SK-N-SH treated with all-trans-retinoic acid at 6 μM for 48 hours (cell line): ENCODE measurements at regions not wholly inside any gene's neighbourhood (a gene's known extent, or its start where the extent isn't known, plus 50 kb on each side); places are given as distances from the start of the nearest gene placed in this dataset.

Experiments used
- ESRRG ChIP-seq: fragments of 250-450 bp; sonication (Bioruptor Pico); IDR thresholded peaks from 2 replicates; pipeline ENCODE4 v1.6.1; 2021; ENCODE audit warnings: mild to moderate bottlenecking
- ISL1 ChIP-seq: fragments of 250-450 bp; sonication (Bioruptor Pico); IDR thresholded peaks from 2 replicates; pipeline ENCODE4 v2.1.2; 2022; ENCODE audit warnings: mild to moderate bottlenecking, moderate library complexity
- OSR1 ChIP-seq: fragments of 250-450 bp; sonication (Bioruptor Pico); IDR thresholded peaks from 2 replicates; pipeline ENCODE4 v1.8.0; 2022; ENCODE audit warnings: moderate library complexity, mild to moderate bottlenecking, inconsistent platforms
- PATZ1 ChIP-seq: fragments of 250-450 bp; sonication (Bioruptor Pico); IDR thresholded peaks from 2 replicates; pipeline ENCODE4 v1.8.0; 2020; ENCODE audit warnings: mild to moderate bottlenecking, moderate library complexity, borderline replicate concordance
- RARB ChIP-seq: fragments of 250-450 bp; sonication (Bioruptor Pico); IDR thresholded peaks from 2 replicates; pipeline ENCODE4 v1.8.0; 2021; ENCODE audit warnings: mild to moderate bottlenecking, moderate library complexity
- ZC3H10 ChIP-seq: fragments of 250-450 bp; sonication (Bioruptor Pico); IDR thresholded peaks from 2 replicates; pipeline ENCODE4 v1.5.1; 2021; ENCODE audit warnings: mild to moderate bottlenecking, moderate library complexity
- ZFP30 ChIP-seq: fragments of 450-650 bp; formaldehyde crosslinking; IDR thresholded peaks from 2 replicates; pipeline ENCODE4 v1.5.0; 2022; ENCODE audit warnings: mild to moderate bottlenecking, moderate library complexity
- ZNF565 ChIP-seq: fragments of 450-650 bp; formaldehyde crosslinking; conservative IDR thresholded peaks from 2 replicates; pipeline ENCODE4 v1.5.0; 2020; ENCODE audit warnings: low read depth, mild to moderate bottlenecking, moderate library complexity
- ZNF70 ChIP-seq: fragments of 450-650 bp; formaldehyde crosslinking; IDR thresholded peaks from 2 replicates; pipeline ENCODE4 v1.5.0; 2020; ENCODE audit warnings: mild to moderate bottlenecking, moderate library complexity
- ZNF8 ChIP-seq: fragments of 450-650 bp; formaldehyde crosslinking; IDR thresholded peaks from 2 replicates; pipeline ENCODE4 v1.5.0; 2020; ENCODE audit warnings: mild to moderate bottlenecking, moderate library complexity
- TF ChIP-seq, protein P1 (sequence below): fragments of 250-450 bp; sonication (Bioruptor Pico); IDR thresholded peaks from 2 replicates; pipeline ENCODE4 v1.5.0; 2020; ENCODE audit warnings: mild to moderate bottlenecking, moderate library complexity
- TF ChIP-seq, protein P2 (sequence below): fragments of 250-450 bp; sonication (Bioruptor Pico); IDR thresholded peaks from 2 replicates; pipeline ENCODE4 v1.5.1; 2021; ENCODE audit warnings: mild to moderate bottlenecking, moderate library complexity
- TF ChIP-seq, protein P3 (sequence below): fragments of 250-450 bp; sonication (Bioruptor Pico); IDR thresholded peaks from 2 replicates; pipeline ENCODE4 v1.5.1; 2020; ENCODE audit warnings: low read depth, mild to moderate bottlenecking, moderate library complexity

GRCh38 chr9:115775659-115776058 is 377.9 kb upstream of the PAPPA start:
- TF ChIP-seq OSR1 (CRISPR knock-in tag) (no peak), ESRRG (CRISPR knock-in tag) (no peak), ZC3H10 (CRISPR knock-in tag) (no peak), ZNF565 (no peak), ZNF8 (CRISPR knock-in tag) (no peak), RARB (no peak), PATZ1 (CRISPR knock-in tag) (0 out of 2 replicates have a peak, but pooled peaks have one; percentile 23), ZNF70 (CRISPR knock-in tag) (no peak), ISL1 (CRISPR knock-in tag) (peak; percentile 72), ZFP30 (no peak)
- TF ChIP-seq, protein P1, sequence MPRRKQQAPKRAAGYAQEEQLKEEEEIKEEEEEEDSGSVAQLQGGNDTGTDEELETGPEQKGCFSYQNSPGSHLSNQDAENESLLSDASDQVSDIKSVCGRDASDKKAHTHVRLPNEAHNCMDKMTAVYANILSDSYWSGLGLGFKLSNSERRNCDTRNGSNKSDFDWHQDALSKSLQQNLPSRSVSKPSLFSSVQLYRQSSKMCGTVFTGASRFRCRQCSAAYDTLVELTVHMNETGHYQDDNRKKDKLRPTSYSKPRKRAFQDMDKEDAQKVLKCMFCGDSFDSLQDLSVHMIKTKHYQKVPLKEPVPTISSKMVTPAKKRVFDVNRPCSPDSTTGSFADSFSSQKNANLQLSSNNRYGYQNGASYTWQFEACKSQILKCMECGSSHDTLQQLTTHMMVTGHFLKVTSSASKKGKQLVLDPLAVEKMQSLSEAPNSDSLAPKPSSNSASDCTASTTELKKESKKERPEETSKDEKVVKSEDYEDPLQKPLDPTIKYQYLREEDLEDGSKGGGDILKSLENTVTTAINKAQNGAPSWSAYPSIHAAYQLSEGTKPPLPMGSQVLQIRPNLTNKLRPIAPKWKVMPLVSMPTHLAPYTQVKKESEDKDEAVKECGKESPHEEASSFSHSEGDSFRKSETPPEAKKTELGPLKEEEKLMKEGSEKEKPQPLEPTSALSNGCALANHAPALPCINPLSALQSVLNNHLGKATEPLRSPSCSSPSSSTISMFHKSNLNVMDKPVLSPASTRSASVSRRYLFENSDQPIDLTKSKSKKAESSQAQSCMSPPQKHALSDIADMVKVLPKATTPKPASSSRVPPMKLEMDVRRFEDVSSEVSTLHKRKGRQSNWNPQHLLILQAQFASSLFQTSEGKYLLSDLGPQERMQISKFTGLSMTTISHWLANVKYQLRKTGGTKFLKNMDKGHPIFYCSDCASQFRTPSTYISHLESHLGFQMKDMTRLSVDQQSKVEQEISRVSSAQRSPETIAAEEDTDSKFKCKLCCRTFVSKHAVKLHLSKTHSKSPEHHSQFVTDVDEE, result no peak
- TF ChIP-seq, protein P2, sequence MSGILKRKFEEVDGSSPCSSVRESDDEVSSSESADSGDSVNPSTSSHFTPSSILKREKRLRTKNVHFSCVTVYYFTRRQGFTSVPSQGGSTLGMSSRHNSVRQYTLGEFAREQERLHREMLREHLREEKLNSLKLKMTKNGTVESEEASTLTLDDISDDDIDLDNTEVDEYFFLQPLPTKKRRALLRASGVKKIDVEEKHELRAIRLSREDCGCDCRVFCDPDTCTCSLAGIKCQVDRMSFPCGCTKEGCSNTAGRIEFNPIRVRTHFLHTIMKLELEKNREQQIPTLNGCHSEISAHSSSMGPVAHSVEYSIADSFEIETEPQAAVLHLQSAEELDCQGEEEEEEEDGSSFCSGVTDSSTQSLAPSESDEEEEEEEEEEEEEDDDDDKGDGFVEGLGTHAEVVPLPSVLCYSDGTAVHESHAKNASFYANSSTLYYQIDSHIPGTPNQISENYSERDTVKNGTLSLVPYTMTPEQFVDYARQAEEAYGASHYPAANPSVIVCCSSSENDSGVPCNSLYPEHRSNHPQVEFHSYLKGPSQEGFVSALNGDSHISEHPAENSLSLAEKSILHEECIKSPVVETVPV, result no peak
- TF ChIP-seq, protein P3, sequence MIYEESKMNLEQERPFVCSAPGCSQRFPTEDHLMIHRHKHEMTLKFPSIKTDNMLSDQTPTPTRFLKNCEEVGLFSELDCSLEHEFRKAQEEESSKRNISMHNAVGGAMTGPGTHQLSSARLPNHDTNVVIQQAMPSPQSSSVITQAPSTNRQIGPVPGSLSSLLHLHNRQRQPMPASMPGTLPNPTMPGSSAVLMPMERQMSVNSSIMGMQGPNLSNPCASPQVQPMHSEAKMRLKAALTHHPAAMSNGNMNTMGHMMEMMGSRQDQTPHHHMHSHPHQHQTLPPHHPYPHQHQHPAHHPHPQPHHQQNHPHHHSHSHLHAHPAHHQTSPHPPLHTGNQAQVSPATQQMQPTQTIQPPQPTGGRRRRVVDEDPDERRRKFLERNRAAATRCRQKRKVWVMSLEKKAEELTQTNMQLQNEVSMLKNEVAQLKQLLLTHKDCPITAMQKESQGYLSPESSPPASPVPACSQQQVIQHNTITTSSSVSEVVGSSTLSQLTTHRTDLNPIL (CRISPR knock-in tag), result no peak
